Stimulated activated CD4-positive, alpha-beta T cell treated with anti-CD3 and anti-CD28 coated beads, Interleukin-15, amount 100 ng/mL, for 48 hours (primary cell): ENCODE measurements at regions not wholly inside any gene's neighbourhood (a gene's known extent, or its start where the extent isn't known, plus 50 kb on each side); places are given as distances from the start of the nearest gene placed in this dataset.

Experiments used
- DNase-seq, 2 donors: peaks; one replicate each; pipeline ENCODE4 v3.0.0-alpha.2; 2020; ENCODE audit warnings: low read depth in 2 of 2

- no peak for DNase-seq
Observed at GRCh38 chr5:155834271-155834975, 492.5 kb upstream of the SGCD start.

- no peak for DNase-seq
Observed at GRCh38 chr5:155836089-155836803, 490.7 kb upstream of the SGCD start.

- no peak for DNase-seq
Observed at GRCh38 chr5:155838394-155838793, 488.6 kb upstream of the SGCD start.

GRCh38 chr5:155839251-155840037 is 487.5 kb upstream of the SGCD start:
- no peak for DNase-seq

- no peak for DNase-seq
Observed at GRCh38 chr5:155844542-155844941, 482.4 kb upstream of the SGCD start.

GRCh38 chr5:155850370-155850769 is 476.6 kb upstream of the SGCD start:
- DNase-seq: no peak

GRCh38 chr5:155866971-155867370 is 460.0 kb upstream of the SGCD start:
- DNase-seq: no peak

GRCh38 chr5:155867522-155868088 is 459.4 kb upstream of the SGCD start:
- no peak for DNase-seq

- no peak for DNase-seq
Observed at GRCh38 chr5:155870636-155871035, 456.3 kb upstream of the SGCD start.

- DNase-seq: no peak
Observed at GRCh38 chr5:155871623-155872022, 455.3 kb upstream of the SGCD start.

GRCh38 chr5:155872629-155873220 is 454.2 kb upstream of the SGCD start:
- no peak for DNase-seq

- DNase-seq: no peak
Observed at GRCh38 chr5:155878991-155879575, 447.9 kb upstream of the SGCD start.

GRCh38 chr5:155884041-155884440 is 442.9 kb upstream of the SGCD start:
- no peak for DNase-seq

- no peak for DNase-seq
Observed at GRCh38 chr5:155885199-155885598, 441.8 kb upstream of the SGCD start.

- no peak for DNase-seq
Observed at GRCh38 chr5:155886311-155887031, 440.5 kb upstream of the SGCD start.

- DNase-seq: no peak
Observed at GRCh38 chr5:155895484-155895883, 431.5 kb upstream of the SGCD start.

- no peak for DNase-seq
Observed at GRCh38 chr5:155897761-155898160, 429.2 kb upstream of the SGCD start.

GRCh38 chr5:155898284-155898683 is 428.7 kb upstream of the SGCD start:
- DNase-seq: no peak

GRCh38 chr5:155903791-155904190 is 423.2 kb upstream of the SGCD start:
- no peak for DNase-seq

GRCh38 chr5:155905364-155905763 is 421.6 kb upstream of the SGCD start:
- DNase-seq: no peak

GRCh38 chr5:155906046-155906445 is 420.9 kb upstream of the SGCD start:
- no peak for DNase-seq
